Heart left ventricle (tissue), 13 donors: ENCODE measurements at regions not wholly inside any gene's neighbourhood (a gene's known extent, or its start where the extent isn't known, plus 50 kb on each side); places are given as distances from the start of the nearest gene placed in this dataset.

Experiments used
- POLR2A ChIP-seq, 2 donors: fragments of 450-650 bp; IDR thresholded peaks; one replicate each; pipeline ENCODE4 v1.6.1; 2017; ENCODE audit warnings: antibody characterized with exemption in 2 of 2, mild to moderate bottlenecking in 2 of 2, moderate library complexity in 2 of 2
- TF ChIP-seq, protein P1 (sequence below), 12 donors: fragments of 200-600 bp; sonication (generic) in 4 of 12; IDR thresholded peaks; one replicate each; pipeline versions ENCODE4 v1.5.0 to v1.8.0; 2018 to 2022; ENCODE audit warnings: antibody characterized with exemption in 12 of 12, mild to moderate bottlenecking in 5 of 12
- donor health status: ischemic (EF 13 %, LVEDD 7.1; RV severe dilation, severe dysfunction).
- donor health status: DM: no; HTN: yes; CAD: no.
- donor health status: DM: no; HTN: no; CAD: no.
- donor health status: ischemic (EF 25% LVEDD 6.9; RV normal size, moderate dysfunction).
- donor health status: ischemic (EF 25% LVEDD 5.7; RV mildly dilated, moderate dysfunction).
- donor health status: ischemic (EF 35%, LVEDD 5.7; RV mildly dilated, moderate dysfunction).
- donor health status: nonischemic (EF 11% LVEDD 7.7; RV severe dilation, severe dysfunction).
- donor health status: DM: yes; HTN: yes; CAD: no.
- donor health status: PGD.
- donor health status: ischemic (EF 29% LVEDD 5.4; RV normal size, mild dysfunction).
- donor health status: nonischemic (EF 23%, LVEDD 6.1; RV moderate dilation, normal function).

DNA sequence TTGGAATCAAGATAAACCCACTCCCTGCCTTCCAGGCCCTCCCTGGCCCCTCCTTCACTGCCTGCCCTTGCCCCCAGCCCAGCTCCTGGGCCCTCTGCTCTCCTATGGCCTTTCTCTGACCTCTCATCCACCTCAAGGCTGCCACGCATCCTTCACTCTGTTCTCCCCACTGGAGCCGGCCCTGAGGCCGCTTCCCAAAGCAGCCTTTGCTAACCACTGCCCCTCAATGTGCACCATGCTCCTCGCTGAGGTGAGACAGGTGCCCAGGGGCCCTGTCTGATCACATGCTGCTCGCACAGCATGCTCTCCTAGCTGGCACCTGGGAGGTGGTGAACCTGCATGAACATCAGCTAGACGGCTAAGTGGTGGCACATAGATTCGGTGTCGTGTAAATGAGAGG, 138.5 kb upstream of the RET start:
- no peak for TF ChIP-seq POLR2A (IDR thresholded peaks at IDR 0.05)
- TF ChIP-seq, protein P1, sequence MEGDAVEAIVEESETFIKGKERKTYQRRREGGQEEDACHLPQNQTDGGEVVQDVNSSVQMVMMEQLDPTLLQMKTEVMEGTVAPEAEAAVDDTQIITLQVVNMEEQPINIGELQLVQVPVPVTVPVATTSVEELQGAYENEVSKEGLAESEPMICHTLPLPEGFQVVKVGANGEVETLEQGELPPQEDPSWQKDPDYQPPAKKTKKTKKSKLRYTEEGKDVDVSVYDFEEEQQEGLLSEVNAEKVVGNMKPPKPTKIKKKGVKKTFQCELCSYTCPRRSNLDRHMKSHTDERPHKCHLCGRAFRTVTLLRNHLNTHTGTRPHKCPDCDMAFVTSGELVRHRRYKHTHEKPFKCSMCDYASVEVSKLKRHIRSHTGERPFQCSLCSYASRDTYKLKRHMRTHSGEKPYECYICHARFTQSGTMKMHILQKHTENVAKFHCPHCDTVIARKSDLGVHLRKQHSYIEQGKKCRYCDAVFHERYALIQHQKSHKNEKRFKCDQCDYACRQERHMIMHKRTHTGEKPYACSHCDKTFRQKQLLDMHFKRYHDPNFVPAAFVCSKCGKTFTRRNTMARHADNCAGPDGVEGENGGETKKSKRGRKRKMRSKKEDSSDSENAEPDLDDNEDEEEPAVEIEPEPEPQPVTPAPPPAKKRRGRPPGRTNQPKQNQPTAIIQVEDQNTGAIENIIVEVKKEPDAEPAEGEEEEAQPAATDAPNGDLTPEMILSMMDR (IDR thresholded peaks at IDR 0.05), result no peak
